B cell (primary cell): ENCODE measurements at regions not wholly inside any gene's neighbourhood (a gene's known extent, or its start where the extent isn't known, plus 50 kb on each side); places are given as distances from the start of the nearest gene placed in this dataset.

Experiments
- EZH2 ChIP-seq: IDR thresholded peaks from 2 replicates; pipeline ENCODE4 v1.6.1; 2012; ENCODE audit warnings: borderline replicate concordance, low read depth, mild to moderate bottlenecking, moderate library complexity, low read length; ENCODE audit not compliant: insufficient read depth, poor library complexity, severe bottlenecking
- TF ChIP-seq, protein P1 (sequence below): fragments of 200-600 bp; IDR thresholded peaks from one replicate; pipeline ENCODE4 v1.8.0; 2022; ENCODE audit warnings: antibody characterized with exemption, mild to moderate bottlenecking

- TF ChIP-seq, protein P1, sequence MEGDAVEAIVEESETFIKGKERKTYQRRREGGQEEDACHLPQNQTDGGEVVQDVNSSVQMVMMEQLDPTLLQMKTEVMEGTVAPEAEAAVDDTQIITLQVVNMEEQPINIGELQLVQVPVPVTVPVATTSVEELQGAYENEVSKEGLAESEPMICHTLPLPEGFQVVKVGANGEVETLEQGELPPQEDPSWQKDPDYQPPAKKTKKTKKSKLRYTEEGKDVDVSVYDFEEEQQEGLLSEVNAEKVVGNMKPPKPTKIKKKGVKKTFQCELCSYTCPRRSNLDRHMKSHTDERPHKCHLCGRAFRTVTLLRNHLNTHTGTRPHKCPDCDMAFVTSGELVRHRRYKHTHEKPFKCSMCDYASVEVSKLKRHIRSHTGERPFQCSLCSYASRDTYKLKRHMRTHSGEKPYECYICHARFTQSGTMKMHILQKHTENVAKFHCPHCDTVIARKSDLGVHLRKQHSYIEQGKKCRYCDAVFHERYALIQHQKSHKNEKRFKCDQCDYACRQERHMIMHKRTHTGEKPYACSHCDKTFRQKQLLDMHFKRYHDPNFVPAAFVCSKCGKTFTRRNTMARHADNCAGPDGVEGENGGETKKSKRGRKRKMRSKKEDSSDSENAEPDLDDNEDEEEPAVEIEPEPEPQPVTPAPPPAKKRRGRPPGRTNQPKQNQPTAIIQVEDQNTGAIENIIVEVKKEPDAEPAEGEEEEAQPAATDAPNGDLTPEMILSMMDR = no peak
- TF ChIP-seq EZH2 = no peak
Observed at GRCh38 chr1:43018121-43018520, 59.5 kb upstream of the SLC2A1 start.
